Fibroblast of upper back skin (primary cell): ENCODE measurements at regions not wholly inside any gene's neighbourhood (a gene's known extent, or its start where the extent isn't known, plus 50 kb on each side); places are given as distances from the start of the nearest gene placed in this dataset.
A peak's percentile ranks its signal among the peaks of the same experiment; 100 is the strongest.

Experiments used
- DNase-seq: peaks from one replicate; pipeline ENCODE4 v3.0.0-alpha.2; 2013

- DNase-seq, result no peak
Observed at GRCh38 chr6:1053586-1053985, 258.3 kb upstream of the FOXQ1 start.

GRCh38 chr6:1052262-1052661, 259.6 kb upstream of the FOXQ1 start:
- DNase-seq, result no peak

- no peak for DNase-seq
Observed at GRCh38 chr6:1049900-1050299, 262.0 kb upstream of the FOXQ1 start.

GRCh38 chr6:1049170-1049569, 262.7 kb upstream of the FOXQ1 start:
- DNase-seq, result no peak

- no peak for DNase-seq
Observed at GRCh38 chr6:1047981-1048541, 263.8 kb upstream of the FOXQ1 start.

GRCh38 chr6:1045239-1045638, 266.7 kb upstream of the FOXQ1 start:
- no peak for DNase-seq

GRCh38 chr6:1044040-1044836, 267.7 kb upstream of the FOXQ1 start:
- no peak for DNase-seq

GRCh38 chr6:1043458-1043836, 268.5 kb upstream of the FOXQ1 start:
- DNase-seq, result peak; percentile 47

GRCh38 chr6:1042583-1043457, 269.1 kb upstream of the FOXQ1 start:
- DNase-seq, result no peak

GRCh38 chr6:1040393-1040792, 271.5 kb upstream of the FOXQ1 start:
- no peak for DNase-seq

- DNase-seq, result no peak
Observed at GRCh38 chr6:1039746-1040145, 272.2 kb upstream of the FOXQ1 start.

- DNase-seq, result no peak
Observed at GRCh38 chr6:1039191-1039590, 272.7 kb upstream of the FOXQ1 start.

GRCh38 chr6:1037430-1038202, 274.3 kb upstream of the FOXQ1 start:
- DNase-seq, result no peak

GRCh38 chr6:1035401-1035800, 276.5 kb upstream of the FOXQ1 start:
- DNase-seq, result no peak

GRCh38 chr6:1031720-1032119, 280.2 kb upstream of the FOXQ1 start:
- DNase-seq, result no peak

GRCh38 chr6:1029141-1029540, 282.8 kb upstream of the FOXQ1 start:
- DNase-seq, result peak; percentile 29

GRCh38 chr6:1028723-1029122, 283.2 kb upstream of the FOXQ1 start:
- DNase-seq, result no peak

- no peak for DNase-seq
Observed at GRCh38 chr6:1027795-1028569, 283.9 kb upstream of the FOXQ1 start.

- DNase-seq, result peak; percentile 66
Observed at GRCh38 chr6:1027109-1027794, 284.6 kb upstream of the FOXQ1 start.

GRCh38 chr6:1025821-1026220, 286.1 kb upstream of the FOXQ1 start:
- no peak for DNase-seq

GRCh38 chr6:1024587-1024986, 287.3 kb upstream of the FOXQ1 start:
- DNase-seq, result peak; percentile 85

- no peak for DNase-seq
Observed at GRCh38 chr6:1024161-1024560, 287.7 kb upstream of the FOXQ1 start.
